GM12891 (cell line): ENCODE measurements at regions not wholly inside any gene's neighbourhood (a gene's known extent, or its start where the extent isn't known, plus 50 kb on each side); places are given as distances from the start of the nearest gene placed in this dataset.

Experiments
- POLR2A ChIP-seq: IDR thresholded peaks from 2 replicates; pipeline ENCODE4 v1.6.1; 2011; ENCODE audit warnings: low read depth, low read length, control low read depth
- POLR2AphosphoS5 ChIP-seq: IDR thresholded peaks from 2 replicates; pipeline ENCODE4 v1.6.1; 2011; ENCODE audit warnings: low read depth, low read length, control low read depth
- POU2F2 ChIP-seq: IDR thresholded peaks from 2 replicates; pipeline ENCODE4 v1.6.1; 2011; ENCODE audit warnings: low read depth, mild to moderate bottlenecking, control low read depth, low read length, moderate library complexity
- TAF1 ChIP-seq: IDR thresholded peaks from 2 replicates; pipeline ENCODE4 v1.6.1; 2011; ENCODE audit warnings: low read depth, low read length, control low read depth

DNA sequence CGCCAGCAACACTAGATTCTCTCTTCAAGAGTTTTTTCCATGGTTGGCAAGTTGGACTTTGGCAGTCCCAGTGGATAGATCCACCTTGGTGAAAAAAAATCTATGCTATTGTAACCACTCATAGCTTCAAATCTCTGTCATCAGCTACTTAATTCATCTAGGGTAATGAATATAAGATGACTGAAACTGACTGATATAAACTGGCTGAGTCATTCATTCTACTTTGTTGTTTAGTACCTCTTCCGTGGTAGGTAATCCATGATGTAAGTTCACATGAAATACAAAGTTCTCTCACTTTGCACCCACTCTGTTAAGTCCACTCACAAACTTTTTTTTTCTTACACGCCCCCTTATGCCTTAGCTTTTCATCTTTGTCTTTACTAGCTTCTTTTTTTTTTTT, 1381.5 kb downstream of the SLITRK5 start:
- no peak for TF ChIP-seq TAF1
- no peak for TF ChIP-seq POLR2A
- TF ChIP-seq POLR2AphosphoS5, result no peak
- no peak for TF ChIP-seq POU2F2
